GM12878 (cell line): ENCODE measurements at regions not wholly inside any gene's neighbourhood (a gene's known extent, or its start where the extent isn't known, plus 50 kb on each side); places are given as distances from the start of the nearest gene placed in this dataset.

Experiments
- ATAC-seq: fragments of 200-7000 bp; cut with Tn5 transposase; 3 replicates; pipeline ENCODE4 v1.9.1; 2020; ENCODE audit warnings: mild to moderate bottlenecking, moderate library complexity
- BruUV-seq: library from RNA; stranded (reverse); fragments of 400-500 nt; replicated peaks from 2 replicates; lab custom pipeline; 2021; lab: Mats Ljungman, UMichigan
- CTCF ChIA-PET: fragments of 300-600 bp; sonication (Branson Sonifier 250); formaldehyde crosslinking; extraction: SDS; loops from one replicate; lab custom pipeline; 2021; ENCODE audit warnings: inconsistent platforms; lab: Yijun Ruan, JAX
- POLR2A ChIA-PET: fragments of 350-600 bp; formaldehyde crosslinking; extraction: SDS; loops from one replicate; lab custom pipeline; 2021; ENCODE audit warnings: inconsistent platforms; lab: Charles Lee
- RAD21 ChIA-PET: fragments of 300-600 bp; sonication (Branson Sonifier 250); formaldehyde crosslinking; loops from one replicate; lab custom pipeline; 2023; ENCODE audit warnings: antibody characterized with exemption; ENCODE audit not compliant: unreplicated experiment; lab: Charles Lee
- SMC1A ChIA-PET: fragments of 300-600 bp; sonication (Branson Sonifier 250); formaldehyde crosslinking; loops from one replicate; lab custom pipeline; 2023; ENCODE audit not compliant: unreplicated experiment, uncharacterized antibody; lab: Charles Lee
- DNase-seq: peaks from one replicate; pipeline ENCODE4 v3.0.0-alpha.2; 2011; ENCODE audit warnings: low read depth, low spot score
- FAIRE-seq: peaks from 3 replicates; lab custom pipeline; 2011; peaks lifted over from hg19 to GRCh38; lab: Jason Lieb, UNC
- H2AFZ ChIP-seq: 2 replicates; pipeline ENCODE4 v1.6.0; 2011; ENCODE audit warnings: low read depth, low read length, control low read depth; ENCODE audit not compliant: control insufficient read depth
- H3K27ac ChIP-seq: 2 replicates; pipeline ENCODE4 v1.5.1; 2011; ENCODE audit warnings: control low read depth; ENCODE audit not compliant: control insufficient read depth, insufficient read depth
- H3K27me3 ChIP-seq, 2 experiments: replicated peaks in 1 of 2; 2 replicates each; pipeline versions ENCODE4 v1.6.0 to v1.6.1; 2011; ENCODE audit warnings: low read length in 1 of 2; ENCODE audit not compliant: control insufficient read depth in 2 of 2, insufficient read depth in 2 of 2
- H3K36me3 ChIP-seq, 2 experiments: 2 replicates each; pipeline ENCODE4 v1.5.1; 2011; ENCODE audit warnings: low read length in 1 of 2; ENCODE audit not compliant: control insufficient read depth in 2 of 2, insufficient read depth in 2 of 2
- H3K4me1 ChIP-seq: 2 replicates; pipeline ENCODE4 v1.6.1; 2011; ENCODE audit warnings: mild to moderate bottlenecking, low read length, moderate library complexity, mixed read lengths; ENCODE audit not compliant: control insufficient read depth, insufficient read depth
- H3K4me2 ChIP-seq: 2 replicates; pipeline ENCODE4 v1.6.0; 2011; ENCODE audit warnings: control low read depth; ENCODE audit not compliant: control insufficient read depth, insufficient read depth
- H3K4me3 ChIP-seq: fragments of 200-600 bp; sonication (generic); 2 replicates; pipeline ENCODE4 v1.5.1; 2016
- H3K79me2 ChIP-seq: 2 replicates; pipeline ENCODE4 v1.6.0; 2011; ENCODE audit warnings: low read length; ENCODE audit not compliant: control insufficient read depth, insufficient read depth
- H3K9ac ChIP-seq: 2 replicates; pipeline ENCODE4 v1.8.0; 2011; ENCODE audit warnings: low read length, control low read depth, mixed read lengths; ENCODE audit not compliant: control insufficient read depth, insufficient read depth
- H3K9me3 ChIP-seq: replicated peaks from 3 replicates; pipeline ENCODE4 v1.5.1; 2011; ENCODE audit warnings: mild to moderate bottlenecking, low read length; ENCODE audit not compliant: control insufficient read depth, insufficient read depth
- H4K20me1 ChIP-seq: 2 replicates; pipeline ENCODE4 v1.6.0; 2011; ENCODE audit not compliant: control insufficient read depth, insufficient read depth
- BMI1 ChIP-seq: fragments of 450-650 bp; IDR thresholded peaks from 2 replicates; pipeline ENCODE4 v1.6.1; 2016; ENCODE audit warnings: mild to moderate bottlenecking, moderate library complexity, borderline replicate concordance
- EGR1 ChIP-seq, 2 experiments: IDR thresholded peaks; 1 replicate in 1 of 2; 2 replicates in 1 of 2; pipeline ENCODE4 v1.6.1; 2011 to 2012; ENCODE audit warnings: low read depth in 2 of 2, low read length in 2 of 2, borderline replicate concordance in 1 of 2, mild to moderate bottlenecking in 1 of 2, moderate library complexity in 1 of 2
- ESRRA ChIP-seq: IDR thresholded peaks from 2 replicates; pipeline ENCODE4 v1.6.1; 2012; ENCODE audit warnings: mild to moderate bottlenecking, low read length, improper control_type of control experiment
- HDAC6 ChIP-seq: fragments of 200-600 bp; sonication (generic); IDR thresholded peaks from one replicate; pipeline ENCODE4 v1.8.0; 2017; ENCODE audit warnings: antibody characterized with exemption; ENCODE audit not compliant: unreplicated experiment
- MEF2A ChIP-seq: IDR thresholded peaks from 2 replicates; pipeline ENCODE4 v1.6.1; 2011; ENCODE audit warnings: low read depth, mild to moderate bottlenecking, low read length, moderate library complexity; ENCODE audit not compliant: insufficient read depth
- PAX8 ChIP-seq: fragments of 450-650 bp; IDR thresholded peaks from 2 replicates; pipeline ENCODE4 v1.6.1; 2017; ENCODE audit warnings: mild to moderate bottlenecking, moderate library complexity
- RCOR1 ChIP-seq: conservative IDR thresholded peaks from 2 replicates; pipeline ENCODE4 v1.6.1; 2012; ENCODE audit warnings: low read depth, low read length, improper control_type of control experiment
- RUNX3 ChIP-seq: IDR thresholded peaks from 2 replicates; pipeline ENCODE4 v1.6.1; 2012; ENCODE audit warnings: low read length, inconsistent platforms
- TCF12 ChIP-seq: IDR thresholded peaks from 2 replicates; pipeline ENCODE4 v1.6.1; 2011; ENCODE audit warnings: low read depth, mild to moderate bottlenecking, low read length
- ZSCAN29 ChIP-seq: fragments of 450-650 bp; IDR thresholded peaks from 2 replicates; pipeline ENCODE4 v1.6.1; 2017; ENCODE audit warnings: mild to moderate bottlenecking, moderate library complexity
- WGBS: methylation state at CpG from one replicate; pipeline ENCODE4 v1.1.6; 2016; ENCODE audit warnings: low lambda C conversion rate; ENCODE audit not compliant: insufficient replicate concordance, insufficient coverage; ENCODE audit errors: missing lambda C conversion rate; 5-methylcytosine and 5-hydroxymethylcytosine counted together
- in situ Hi-C: fragments of 300-500 bp; cut with MboI; formaldehyde crosslinking; loops from 9 replicates; pipeline ENCODE4 v1.14.3; 2018; ENCODE audit warnings: mixed read lengths
- intact Hi-C: fragments of 100-400 bp; cut with micrococcal nuclease; formaldehyde crosslinking; loops from one replicate; pipeline ENCODE4 v1.14.2; 2022; ENCODE audit not compliant: unreplicated experiment
- TF ChIP-seq, protein P1 (sequence below): fragments of 450-650 bp; IDR thresholded peaks from 2 replicates; pipeline ENCODE4 v1.6.1; 2018; ENCODE audit warnings: borderline replicate concordance, mild to moderate bottlenecking; ENCODE audit not compliant: partially characterized antibody
- TF ChIP-seq, protein P2 (sequence below): fragments of 450-650 bp; IDR thresholded peaks from 2 replicates; pipeline ENCODE4 v1.6.1; 2017; ENCODE audit warnings: mild to moderate bottlenecking
- TF ChIP-seq, protein P3 (sequence below): IDR thresholded peaks from 2 replicates; pipeline ENCODE4 v1.6.1; 2012; ENCODE audit warnings: low read depth, low read length, improper control_type of control experiment
- TF ChIP-seq, protein P4 (sequence below): fragments of 450-650 bp; IDR thresholded peaks from 2 replicates; pipeline ENCODE4 v1.6.1; 2014; ENCODE audit warnings: mild to moderate bottlenecking
- TF ChIP-seq, protein P5 (sequence below): fragments of 450-650 bp; IDR thresholded peaks from 2 replicates; pipeline ENCODE4 v1.6.1; 2017; ENCODE audit warnings: borderline replicate concordance

DNA sequence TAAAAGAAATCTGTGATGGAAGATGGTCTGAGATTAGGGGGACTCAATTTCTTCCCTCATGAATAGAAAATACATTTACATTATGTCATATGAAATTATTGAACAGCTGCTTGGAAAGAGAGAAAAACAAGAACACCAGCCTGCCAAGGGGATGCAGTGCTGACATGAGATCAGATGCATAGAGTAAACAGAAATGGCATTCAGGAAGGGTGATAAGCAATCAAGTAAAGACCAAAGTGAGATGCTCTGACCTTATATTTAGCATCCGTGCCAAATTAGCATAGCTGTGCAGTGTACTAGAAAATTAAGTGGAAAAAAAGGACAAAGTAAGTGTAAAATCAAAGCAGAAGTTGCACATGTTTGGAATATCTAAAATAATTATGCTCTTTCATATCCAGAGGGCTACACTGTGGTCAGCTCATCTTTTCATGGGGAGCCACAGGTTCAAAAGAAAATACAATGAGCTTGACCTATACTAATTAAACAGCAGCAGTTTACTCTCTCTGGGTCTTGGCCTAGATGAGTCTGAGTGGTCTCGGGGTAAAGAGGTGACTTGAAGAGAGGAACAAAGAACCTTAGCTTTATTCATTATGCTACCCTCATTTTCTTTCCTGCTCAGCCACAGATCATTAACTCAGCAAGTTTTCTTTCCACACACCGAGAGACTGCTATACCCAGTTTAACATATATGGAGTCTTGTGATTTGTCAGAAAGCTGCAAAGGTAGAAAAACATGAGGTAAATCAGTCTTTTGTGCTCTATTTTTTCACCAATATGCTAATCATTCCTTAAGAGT lies 359.4 kb upstream of the FOXG1 start:
- Histone ChIP-seq H3K4me2 (no peak overlapping the region), H3K27me3 (no peaks in the 10 kb centered on the region), H3K9ac (no peak overlapping the region), H2AFZ (no peak overlapping the region), H3K27ac (no peak overlapping the region), H3K4me3 (no peak overlapping the region), H3K4me1 (no peaks in the 10 kb centered on the region), H4K20me1 (no peaks in the 10 kb centered on the region), H3K79me2 (no peaks in the 10 kb centered on the region), H3K9me3 (no peaks in the 10 kb centered on the region), H3K36me3 (no peaks in the 10 kb centered on the region)
- ChIA-PET SMC1A (no interaction called here), CTCF (no interaction called here), RAD21 (no interaction called here), POLR2A (no interaction called here)
- TF ChIP-seq PAX8 (no peak), TCF12 (no peak), ESRRA (no peak), MEF2A (no peak), EGR1 (IDR thresholded peaks at IDR 0.05; ENCODE audit: borderline replicate concordance in 1 of 2, low read depth in 2 of 2, low read length in 2 of 2) (no peak), ZSCAN29 (no peak), BMI1 (no peak), RUNX3 (no peak), HDAC6 (no peak), RCOR1 (no peak)
- TF ChIP-seq, protein P1, sequence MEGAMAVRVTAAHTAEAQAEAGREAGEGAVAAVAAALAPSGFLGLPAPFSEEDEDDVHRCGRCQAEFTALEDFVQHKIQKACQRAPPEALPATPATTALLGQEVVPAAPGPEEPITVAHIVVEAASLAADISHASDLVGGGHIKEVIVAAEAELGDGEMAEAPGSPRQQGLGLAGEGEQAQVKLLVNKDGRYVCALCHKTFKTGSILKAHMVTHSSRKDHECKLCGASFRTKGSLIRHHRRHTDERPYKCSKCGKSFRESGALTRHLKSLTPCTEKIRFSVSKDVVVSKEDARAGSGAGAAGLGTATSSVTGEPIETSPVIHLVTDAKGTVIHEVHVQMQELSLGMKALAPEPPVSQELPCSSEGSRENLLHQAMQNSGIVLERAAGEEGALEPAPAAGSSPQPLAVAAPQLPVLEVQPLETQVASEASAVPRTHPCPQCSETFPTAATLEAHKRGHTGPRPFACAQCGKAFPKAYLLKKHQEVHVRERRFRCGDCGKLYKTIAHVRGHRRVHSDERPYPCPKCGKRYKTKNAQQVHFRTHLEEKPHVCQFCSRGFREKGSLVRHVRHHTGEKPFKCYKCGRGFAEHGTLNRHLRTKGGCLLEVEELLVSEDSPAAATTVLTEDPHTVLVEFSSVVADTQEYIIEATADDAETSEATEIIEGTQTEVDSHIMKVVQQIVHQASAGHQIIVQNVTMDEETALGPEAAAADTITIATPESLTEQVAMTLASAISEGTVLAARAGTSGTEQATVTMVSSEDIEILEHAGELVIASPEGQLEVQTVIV, result no peak
- TF ChIP-seq, protein P2, sequence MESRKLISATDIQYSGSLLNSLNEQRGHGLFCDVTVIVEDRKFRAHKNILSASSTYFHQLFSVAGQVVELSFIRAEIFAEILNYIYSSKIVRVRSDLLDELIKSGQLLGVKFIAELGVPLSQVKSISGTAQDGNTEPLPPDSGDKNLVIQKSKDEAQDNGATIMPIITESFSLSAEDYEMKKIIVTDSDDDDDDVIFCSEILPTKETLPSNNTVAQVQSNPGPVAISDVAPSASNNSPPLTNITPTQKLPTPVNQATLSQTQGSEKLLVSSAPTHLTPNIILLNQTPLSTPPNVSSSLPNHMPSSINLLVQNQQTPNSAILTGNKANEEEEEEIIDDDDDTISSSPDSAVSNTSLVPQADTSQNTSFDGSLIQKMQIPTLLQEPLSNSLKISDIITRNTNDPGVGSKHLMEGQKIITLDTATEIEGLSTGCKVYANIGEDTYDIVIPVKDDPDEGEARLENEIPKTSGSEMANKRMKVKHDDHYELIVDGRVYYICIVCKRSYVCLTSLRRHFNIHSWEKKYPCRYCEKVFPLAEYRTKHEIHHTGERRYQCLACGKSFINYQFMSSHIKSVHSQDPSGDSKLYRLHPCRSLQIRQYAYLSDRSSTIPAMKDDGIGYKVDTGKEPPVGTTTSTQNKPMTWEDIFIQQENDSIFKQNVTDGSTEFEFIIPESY, result no peak
- TF ChIP-seq, protein P3, sequence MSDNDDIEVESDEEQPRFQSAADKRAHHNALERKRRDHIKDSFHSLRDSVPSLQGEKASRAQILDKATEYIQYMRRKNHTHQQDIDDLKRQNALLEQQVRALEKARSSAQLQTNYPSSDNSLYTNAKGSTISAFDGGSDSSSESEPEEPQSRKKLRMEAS, result no peak
- TF ChIP-seq, protein P4, sequence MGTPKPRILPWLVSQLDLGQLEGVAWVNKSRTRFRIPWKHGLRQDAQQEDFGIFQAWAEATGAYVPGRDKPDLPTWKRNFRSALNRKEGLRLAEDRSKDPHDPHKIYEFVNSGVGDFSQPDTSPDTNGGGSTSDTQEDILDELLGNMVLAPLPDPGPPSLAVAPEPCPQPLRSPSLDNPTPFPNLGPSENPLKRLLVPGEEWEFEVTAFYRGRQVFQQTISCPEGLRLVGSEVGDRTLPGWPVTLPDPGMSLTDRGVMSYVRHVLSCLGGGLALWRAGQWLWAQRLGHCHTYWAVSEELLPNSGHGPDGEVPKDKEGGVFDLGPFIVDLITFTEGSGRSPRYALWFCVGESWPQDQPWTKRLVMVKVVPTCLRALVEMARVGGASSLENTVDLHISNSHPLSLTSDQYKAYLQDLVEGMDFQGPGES, result no peak
- TF ChIP-seq, protein P5, sequence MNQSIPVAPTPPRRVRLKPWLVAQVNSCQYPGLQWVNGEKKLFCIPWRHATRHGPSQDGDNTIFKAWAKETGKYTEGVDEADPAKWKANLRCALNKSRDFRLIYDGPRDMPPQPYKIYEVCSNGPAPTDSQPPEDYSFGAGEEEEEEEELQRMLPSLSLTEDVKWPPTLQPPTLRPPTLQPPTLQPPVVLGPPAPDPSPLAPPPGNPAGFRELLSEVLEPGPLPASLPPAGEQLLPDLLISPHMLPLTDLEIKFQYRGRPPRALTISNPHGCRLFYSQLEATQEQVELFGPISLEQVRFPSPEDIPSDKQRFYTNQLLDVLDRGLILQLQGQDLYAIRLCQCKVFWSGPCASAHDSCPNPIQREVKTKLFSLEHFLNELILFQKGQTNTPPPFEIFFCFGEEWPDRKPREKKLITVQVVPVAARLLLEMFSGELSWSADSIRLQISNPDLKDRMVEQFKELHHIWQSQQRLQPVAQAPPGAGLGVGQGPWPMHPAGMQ, result no peak
- ATAC-seq (no peak), FAIRE-seq (no peak), DNase-seq (no peak)
- intact Hi-C loops, result no loop called here
- 10% methylated on average over 3 of the region's 3 CpGs for WGBS
- in situ Hi-C loops, result no loop called here
- BruUV-seq, result no TSS peak
